Mammary epithelial cell (primary cell): ENCODE measurements at regions not wholly inside any gene's neighbourhood (a gene's known extent, or its start where the extent isn't known, plus 50 kb on each side); places are given as distances from the start of the nearest gene placed in this dataset.

Source experiments
- EZH2 ChIP-seq: IDR thresholded peaks from 2 replicates; pipeline ENCODE4 v1.6.1; 2012; ENCODE audit warnings: low read length, inconsistent platforms, borderline replicate concordance
- TF ChIP-seq, protein P1 (sequence below), 2 donors: IDR thresholded peaks in 1 of 2; conservative IDR thresholded peaks in 1 of 2; 2 replicates each; pipeline ENCODE4 v1.5.1; 2011 to 2012; ENCODE audit warnings: inconsistent platforms in 2 of 2, low read length in 2 of 2, mild to moderate bottlenecking in 2 of 2, control low read depth in 1 of 2, low read depth in 1 of 2; ENCODE audit not compliant: insufficient read depth in 1 of 2; ENCODE audit errors: extremely low read depth in 1 of 2

DNA sequence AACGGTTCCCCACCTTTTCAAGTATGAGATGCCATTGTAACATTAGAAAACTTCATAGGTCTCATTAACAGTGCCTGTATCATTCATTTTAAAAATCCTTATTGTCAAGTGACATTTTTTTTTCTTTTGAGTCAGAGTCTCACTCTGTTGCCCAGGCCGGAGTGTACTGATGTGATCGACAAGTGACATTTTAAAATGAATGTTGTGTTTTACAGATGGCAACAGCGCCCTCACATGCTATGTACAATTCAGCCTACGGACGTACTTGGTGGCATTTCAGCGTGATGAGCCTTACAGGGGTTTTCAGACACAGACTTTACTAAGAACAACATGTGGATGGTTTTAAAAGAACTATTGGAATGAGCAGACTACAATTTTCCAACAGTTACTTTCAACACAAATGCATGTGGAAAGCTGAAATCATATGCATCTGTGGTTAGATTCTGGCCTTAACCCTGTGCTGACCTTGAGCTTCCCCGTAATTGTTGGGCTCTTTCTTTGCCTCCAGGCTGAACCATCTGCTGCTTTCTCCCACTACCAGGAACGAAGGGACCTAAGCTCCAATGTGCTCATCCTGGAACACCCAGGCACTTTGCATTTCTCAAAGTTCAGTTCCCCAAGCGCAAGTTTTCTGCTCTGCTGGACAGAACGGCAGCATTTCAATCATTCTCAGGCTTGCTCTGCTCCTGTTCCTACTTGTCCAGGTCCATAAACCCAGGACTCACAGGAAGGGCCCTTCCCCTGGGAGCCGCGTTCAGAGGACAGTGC, 119.9 kb upstream of the NDUFV2 start:
- TF ChIP-seq, protein P1, sequence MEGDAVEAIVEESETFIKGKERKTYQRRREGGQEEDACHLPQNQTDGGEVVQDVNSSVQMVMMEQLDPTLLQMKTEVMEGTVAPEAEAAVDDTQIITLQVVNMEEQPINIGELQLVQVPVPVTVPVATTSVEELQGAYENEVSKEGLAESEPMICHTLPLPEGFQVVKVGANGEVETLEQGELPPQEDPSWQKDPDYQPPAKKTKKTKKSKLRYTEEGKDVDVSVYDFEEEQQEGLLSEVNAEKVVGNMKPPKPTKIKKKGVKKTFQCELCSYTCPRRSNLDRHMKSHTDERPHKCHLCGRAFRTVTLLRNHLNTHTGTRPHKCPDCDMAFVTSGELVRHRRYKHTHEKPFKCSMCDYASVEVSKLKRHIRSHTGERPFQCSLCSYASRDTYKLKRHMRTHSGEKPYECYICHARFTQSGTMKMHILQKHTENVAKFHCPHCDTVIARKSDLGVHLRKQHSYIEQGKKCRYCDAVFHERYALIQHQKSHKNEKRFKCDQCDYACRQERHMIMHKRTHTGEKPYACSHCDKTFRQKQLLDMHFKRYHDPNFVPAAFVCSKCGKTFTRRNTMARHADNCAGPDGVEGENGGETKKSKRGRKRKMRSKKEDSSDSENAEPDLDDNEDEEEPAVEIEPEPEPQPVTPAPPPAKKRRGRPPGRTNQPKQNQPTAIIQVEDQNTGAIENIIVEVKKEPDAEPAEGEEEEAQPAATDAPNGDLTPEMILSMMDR (conservative IDR thresholded peaks at IDR 0.05 in 1 of 2, IDR thresholded peaks at IDR 0.05 in 1 of 2; ENCODE audit: extremely low read depth in 1 of 2, insufficient read depth in 1 of 2, low read depth in 1 of 2, low read length in 2 of 2) = peak; percentile 35 to 64
- no peak for TF ChIP-seq EZH2
